DND-41 (cell line): ENCODE measurements at regions not wholly inside any gene's neighbourhood (a gene's known extent, or its start where the extent isn't known, plus 50 kb on each side); places are given as distances from the start of the nearest gene placed in this dataset.

Source experiments
- CTCF ChIP-seq: IDR thresholded peaks from 2 replicates; pipeline ENCODE4 v1.5.1; 2012; ENCODE audit warnings: borderline replicate concordance, low read length, moderate library complexity, mild to moderate bottlenecking; ENCODE audit not compliant: poor library complexity, severe bottlenecking; ENCODE audit errors: extremely low read depth
- EZH2 ChIP-seq: IDR thresholded peaks from 3 replicates; pipeline ENCODE4 v1.6.1; 2012; ENCODE audit warnings: borderline replicate concordance, low read depth, mild to moderate bottlenecking, moderate library complexity, low read length, inconsistent platforms; ENCODE audit not compliant: severe bottlenecking

DNA sequence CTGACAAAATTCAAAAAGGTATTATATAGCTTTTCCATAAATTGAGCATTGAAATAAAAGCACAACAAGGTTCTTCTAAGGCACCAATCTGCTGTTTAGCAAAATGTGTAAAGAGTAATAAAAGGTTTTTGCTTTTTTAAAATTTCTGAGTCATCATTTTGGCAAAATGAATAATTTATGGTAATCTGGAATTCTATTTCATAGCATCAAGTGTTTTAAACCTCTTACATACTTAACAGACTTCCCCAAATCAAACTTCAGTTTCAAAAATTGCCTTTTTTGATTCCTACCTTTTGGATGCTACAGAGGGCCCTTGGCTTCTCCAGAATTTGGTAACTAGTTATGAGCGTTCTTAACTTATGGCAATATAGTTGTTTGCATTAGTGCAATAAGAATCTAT lies 154.0 kb upstream of the ELAC2 start:
- TF ChIP-seq CTCF (no peak), EZH2 (no peak)
